ENCODE measurements at regions not wholly inside any gene's neighbourhood (a gene's known extent, or its start where the extent isn't known, plus 50 kb on each side); places are given as distances from the start of the nearest gene placed in this dataset.
"Not testable (repeated sequence)": the region's sequence is repeated elsewhere in the genome, so short reads cannot be mapped to it uniquely, and the experiment has no call there.

DNA sequence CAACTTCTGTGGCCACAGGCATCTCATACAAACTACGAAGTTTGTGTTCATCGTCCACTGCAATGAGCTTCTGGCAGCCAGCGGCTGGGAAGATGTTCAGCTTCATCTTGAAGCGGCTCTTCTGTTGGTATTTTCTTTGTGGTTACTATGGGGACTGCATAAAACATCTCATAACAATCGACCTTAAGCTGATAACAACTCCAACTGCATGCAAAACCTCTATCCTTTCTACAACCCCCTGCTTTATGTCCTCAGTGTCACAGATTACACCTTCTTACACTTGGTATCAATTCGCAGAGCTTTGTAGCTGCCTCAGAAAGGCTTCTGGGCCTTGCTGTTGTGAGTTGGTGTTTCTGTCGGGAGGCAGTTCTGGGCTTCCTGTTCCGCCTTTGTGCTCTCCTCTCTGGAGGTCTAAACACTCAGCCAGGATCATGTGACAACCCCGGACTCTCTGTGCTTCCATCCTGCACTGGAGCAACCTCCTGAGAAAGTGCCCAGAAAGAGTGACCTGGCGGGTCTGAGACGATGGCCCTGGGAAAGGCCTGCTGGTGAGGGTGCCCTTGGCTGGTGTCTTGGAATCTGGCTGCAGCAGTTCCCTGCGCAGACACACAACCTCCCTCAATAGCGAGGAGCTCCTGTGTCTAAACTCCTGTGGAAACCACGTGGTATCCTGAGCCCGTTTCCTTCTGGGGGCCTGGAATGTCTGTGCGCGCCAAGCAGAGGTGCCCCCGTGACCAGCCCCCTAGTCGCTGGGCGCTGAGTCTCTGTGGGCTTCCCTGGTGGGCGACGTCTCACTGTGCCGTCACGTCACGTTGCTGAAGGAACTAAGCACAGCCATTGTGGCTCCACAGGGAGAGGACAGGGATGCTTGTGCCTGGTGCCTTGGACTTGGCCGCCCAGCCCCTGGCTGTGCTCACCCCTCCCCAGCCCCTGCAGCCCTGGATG, 339.6 kb downstream of the ADGRD1 start:
- DNase-seq: not testable (repeated sequence)

DNA sequence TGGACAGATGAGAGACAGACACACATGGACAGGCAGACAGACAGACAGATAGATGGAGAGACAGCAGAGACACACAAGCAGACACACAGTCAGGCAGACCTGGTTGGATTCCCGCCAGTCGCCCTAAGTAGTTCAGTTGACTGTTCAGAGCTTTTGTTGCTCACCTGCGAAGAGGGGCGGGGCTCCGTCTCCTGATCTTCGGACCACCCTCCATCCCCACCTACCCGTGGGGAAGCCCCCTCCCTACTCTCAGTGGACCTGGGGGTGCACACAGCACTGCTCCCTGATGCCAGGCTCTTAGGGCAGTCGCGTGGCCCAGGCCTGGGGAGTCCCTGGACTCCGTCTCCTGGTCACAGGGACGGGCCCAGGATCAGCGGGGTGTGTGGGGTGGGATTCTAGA, 341.0 kb downstream of the ADGRD1 start:
- not testable (repeated sequence) for DNase-seq

DNA sequence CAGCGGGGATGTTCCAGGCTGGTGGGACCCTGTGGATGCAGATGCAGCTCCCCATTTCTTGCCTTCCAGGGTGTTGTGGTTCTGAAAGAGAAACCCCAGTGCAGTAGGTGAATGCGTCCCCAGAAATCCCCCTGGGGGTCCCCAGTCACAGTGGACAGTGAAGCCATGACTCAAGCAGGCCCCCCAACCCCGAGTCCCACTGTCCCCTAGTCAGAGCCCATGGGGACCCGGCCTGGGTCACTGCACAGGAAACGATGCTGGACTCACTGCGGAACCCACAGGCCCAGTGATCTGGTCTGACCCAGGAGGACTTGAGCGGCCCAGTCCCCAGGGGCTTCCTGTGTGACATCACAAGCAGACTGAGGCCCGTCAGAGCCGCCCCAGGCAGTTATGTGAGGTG, 341.4 kb downstream of the ADGRD1 start:
- DNase-seq: not testable (repeated sequence)

DNA sequence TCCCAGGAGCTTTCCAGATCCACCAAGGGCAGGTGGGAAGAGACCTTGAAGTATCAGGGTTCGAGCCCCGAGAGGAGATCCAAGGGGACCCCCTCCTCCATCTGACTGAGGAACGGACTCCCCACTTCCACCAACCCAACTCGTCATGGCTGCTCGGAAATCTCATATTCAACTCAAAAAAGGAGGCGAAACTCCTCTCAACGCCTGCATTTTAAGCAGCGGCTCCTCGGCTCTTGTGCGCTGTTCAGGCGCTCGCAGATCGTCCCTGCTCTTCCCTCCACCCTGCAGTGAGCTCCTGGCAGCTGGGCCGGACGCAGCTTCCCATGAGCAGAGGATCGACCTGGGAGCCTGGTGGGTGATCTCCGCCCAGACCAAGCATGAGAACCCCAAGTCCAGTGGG, 341.9 kb downstream of the ADGRD1 start:
- DNase-seq: not testable (repeated sequence)

DNA sequence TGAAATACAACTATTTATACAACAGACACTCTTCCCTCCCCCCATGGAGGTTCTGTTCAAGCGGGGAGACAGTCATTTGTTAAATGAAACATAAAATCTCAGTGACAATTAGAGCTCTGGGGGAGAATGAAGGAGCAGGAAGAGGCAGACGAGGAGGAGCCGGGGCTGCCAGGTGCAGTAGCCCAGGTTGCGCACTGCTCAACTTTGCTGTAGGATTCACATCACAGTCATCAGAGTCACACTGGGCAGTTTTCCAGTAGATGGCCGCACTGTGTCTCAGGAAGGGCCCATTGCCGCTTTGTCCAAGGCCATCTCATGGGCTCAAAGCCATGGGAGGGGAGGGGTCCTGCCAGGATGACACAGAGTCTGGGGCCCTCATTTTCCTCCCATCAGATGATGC, 342.4 kb downstream of the ADGRD1 start:
- DNase-seq: not testable (repeated sequence)

DNA sequence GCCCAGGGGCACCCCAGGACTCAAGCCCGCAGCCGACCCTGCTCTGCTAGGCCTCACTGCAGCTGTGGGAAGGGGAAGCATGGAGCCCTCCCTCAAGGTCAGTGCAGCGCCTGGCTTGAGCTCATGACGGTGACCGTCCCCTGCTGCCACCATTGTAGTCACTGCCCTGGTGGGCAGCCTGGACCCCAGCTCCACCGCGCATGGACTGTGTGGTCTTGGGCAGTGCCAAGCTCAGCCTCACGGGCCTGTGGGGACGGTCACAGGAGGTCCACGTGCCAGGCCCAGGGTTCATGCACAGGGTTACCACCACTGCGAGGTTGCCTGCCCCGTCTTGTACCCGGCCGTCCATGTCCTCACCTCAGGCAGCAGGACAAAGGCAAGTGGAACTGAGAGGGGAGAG, 342.9 kb downstream of the ADGRD1 start:
- DNase-seq: not testable (repeated sequence)

DNA sequence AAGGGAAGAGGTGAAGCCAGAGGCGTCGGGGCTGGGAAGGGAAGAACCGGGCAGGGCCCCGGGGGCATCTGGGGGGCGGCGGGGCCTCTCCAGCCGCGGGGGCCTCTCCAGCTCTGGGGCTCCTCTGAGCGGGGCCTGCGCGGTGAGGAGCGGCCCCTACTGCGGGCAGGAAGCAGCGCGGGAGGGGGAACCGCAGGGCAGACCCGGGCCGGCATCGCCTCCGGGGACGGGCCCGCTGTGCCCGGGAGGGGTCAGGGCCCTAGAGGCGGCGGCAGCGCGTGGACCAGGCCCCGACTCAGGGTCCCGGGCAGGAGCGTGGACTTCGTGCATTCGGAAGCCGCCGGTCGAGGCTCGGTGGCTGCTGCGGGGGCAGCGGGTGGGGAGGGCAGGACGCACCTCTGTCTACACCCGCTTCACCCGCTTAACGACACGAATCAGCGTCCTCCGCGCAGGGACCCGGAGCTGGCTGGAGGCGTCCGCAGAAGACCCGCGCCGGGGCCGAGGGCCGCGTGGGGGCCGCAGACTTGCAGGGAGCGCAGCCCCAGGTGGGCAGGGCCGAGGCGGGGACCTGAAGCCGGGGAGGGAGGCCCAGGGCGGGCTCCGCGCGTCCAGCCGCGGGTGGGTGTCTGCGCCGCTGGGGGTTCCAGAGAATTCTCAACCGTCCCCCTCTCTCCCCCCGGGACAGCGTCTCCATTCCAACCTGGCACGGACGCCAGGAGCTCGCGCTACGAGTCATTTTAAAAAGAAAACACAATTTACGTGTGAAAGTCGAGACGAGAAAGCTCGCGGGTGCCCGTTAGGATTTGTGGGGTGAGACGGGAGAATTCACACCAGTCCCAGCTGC, 345.0 kb downstream of the ADGRD1 start:
- DNase-seq: not testable (repeated sequence)

DNA sequence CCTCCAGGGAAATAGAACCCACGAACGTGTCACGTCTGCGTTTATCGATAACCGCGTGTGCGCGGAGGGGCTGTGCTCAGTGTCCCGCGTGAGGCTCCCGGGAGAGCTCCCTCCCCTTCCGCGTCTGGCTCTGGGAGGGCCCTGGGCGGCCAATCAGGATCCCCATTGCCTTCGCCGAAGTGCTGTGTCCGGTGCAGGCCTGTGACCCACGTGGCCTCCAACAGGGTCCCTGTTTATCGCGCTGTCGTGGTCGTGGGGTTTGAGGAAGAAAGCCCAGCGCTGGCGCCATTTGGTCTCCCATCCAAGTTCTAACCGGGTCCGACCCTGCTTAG, 345.6 kb downstream of the ADGRD1 start:
- DNase-seq: not testable (repeated sequence)

DNA sequence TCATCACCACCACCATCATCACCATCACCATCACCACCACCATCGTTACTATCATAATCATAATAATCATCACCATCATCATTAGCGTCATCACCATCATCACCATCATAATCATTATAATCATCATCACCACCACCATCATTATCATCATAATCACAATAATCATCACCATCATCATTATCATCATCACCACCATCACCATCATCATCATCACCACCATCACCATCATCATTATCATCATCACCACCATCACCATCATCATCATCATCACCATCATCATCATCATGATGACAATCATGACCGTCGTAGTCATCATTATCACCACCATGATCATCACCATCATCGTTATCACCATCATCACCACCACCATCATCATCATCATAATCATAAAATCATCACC, 349.9 kb downstream of the ADGRD1 start:
- not testable (repeated sequence) for DNase-seq

DNA sequence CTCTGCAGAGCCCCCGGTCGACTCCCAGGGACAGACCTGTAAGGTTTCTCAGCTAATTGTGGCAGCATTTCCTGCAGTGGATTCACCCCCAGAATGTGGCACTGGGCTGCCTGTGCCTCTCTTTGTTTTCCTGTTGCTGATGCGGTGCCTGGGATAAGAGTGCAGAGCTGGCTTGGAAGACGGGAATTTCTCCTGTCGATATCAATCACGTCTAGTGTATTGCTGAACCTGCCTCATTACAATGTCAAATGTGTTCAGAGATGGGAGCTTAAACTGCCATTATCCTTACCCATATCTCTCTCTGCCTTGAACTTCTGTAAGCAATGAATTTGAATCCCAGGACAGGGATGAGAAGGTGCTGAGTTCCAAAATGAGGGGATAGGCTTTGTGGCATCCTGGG, 350.9 kb downstream of the ADGRD1 start:
- not testable (repeated sequence) for DNase-seq

DNA sequence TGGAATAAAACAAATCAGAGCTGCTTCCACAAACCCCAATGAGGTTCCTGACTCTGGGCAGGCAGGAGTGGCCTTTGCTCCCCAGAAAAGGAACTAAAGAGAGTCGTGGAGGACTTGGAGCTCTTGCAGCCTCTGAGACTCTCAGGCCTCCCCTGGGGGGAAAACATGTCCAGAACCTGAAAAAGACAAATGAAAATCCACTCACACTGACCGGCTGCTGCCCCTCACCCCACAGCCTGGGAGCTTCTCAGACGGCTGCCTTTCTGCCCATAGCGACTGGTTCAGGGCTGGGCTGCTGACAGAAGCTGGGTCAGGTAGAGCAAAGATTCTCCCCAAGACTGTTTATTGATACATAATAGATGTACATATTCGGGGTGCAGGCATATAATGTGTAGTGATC, 356.0 kb downstream of the ADGRD1 start:
- DNase-seq: no peak

GRCh38 chr12:131310227-131310969, 356.7 kb downstream of the ADGRD1 start:
- DNase-seq: not testable (repeated sequence)

GRCh38 chr12:131311279-131311722, 357.6 kb downstream of the ADGRD1 start:
- not testable (repeated sequence) for DNase-seq

- DNase-seq: no peak
Observed at GRCh38 chr12:131311764-131312163, 358.1 kb downstream of the ADGRD1 start.

DNA sequence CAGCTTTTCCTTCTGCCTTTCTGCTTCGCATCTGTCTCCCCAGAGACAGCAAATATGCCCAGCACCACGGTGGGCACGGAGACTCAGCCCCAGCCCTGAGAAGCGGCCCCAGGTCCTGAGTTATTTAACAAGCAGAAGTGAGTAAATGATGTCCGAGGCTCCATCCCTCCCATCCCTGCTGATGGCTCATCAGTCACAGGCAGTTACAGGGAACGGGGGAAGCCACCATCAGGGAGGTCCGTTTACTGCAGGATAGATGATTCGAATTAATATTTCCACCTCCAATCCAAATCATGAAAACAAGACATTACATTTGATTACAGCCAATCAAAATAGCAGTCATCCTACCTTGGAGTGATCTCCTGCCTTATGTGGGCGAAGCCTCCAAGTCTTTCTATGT, 358.7 kb downstream of the ADGRD1 start:
- DNase-seq: not testable (repeated sequence)

GRCh38 chr12:131312793-131313545, 359.3 kb downstream of the ADGRD1 start:
- no peak for DNase-seq

GRCh38 chr12:131313635-131314034, 359.9 kb downstream of the ADGRD1 start:
- no peak for DNase-seq

- no peak for DNase-seq
Observed at GRCh38 chr12:131314524-131315090, 360.9 kb downstream of the ADGRD1 start.

GRCh38 chr12:131315601-131316000, 361.9 kb downstream of the ADGRD1 start:
- DNase-seq: no peak

DNA sequence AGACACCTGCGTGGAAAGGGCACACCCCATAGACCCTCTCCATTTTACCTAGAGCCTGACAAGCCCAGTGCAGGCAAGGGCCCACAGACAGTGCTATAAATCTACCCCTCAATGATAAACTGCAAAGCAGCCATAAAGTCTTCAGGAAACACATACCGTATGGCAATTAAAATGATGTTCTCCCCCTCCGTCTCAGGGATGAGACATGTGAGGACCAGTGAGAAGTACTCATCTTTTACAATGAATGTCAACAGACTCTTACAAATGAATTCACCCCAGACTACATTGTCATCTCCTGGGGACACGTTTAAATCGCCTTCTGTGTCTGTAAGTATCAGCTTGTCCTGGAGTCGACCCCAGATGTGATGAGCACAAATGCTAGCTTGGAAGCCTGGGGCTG, 362.7 kb downstream of the ADGRD1 start:
- no peak for DNase-seq

DNA sequence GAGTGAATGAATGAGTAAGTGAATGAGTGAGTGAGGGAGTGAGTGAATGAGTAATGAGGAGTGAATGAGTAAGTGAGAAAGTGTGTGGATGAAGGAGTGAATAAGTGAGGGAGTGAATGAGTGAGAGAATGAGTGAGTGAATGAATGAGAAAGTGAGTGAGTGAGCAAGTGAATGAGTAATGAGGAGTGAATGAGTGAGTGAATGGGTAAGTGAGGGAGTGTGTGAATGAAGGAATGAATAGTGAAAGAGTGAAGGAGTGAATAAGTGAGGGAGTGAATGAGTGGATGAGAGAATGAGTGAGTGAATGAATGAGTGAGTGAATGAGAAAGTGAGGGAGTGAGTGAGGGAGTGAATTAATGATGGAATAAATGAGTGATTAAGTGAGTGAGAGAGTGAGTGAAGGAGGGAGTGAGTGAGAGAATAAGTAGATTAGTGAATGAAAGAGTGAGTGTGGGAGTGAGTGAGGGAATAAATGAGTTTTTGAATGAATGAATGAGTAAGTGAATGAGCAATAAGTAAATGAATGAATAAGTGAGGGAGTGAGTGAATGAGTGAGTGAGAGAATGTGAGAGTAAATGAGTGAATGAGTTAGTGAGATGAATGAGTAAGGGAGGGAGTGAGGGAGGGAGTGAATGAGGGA, 364.5 kb downstream of the ADGRD1 start:
- no peak for DNase-seq

Measured in CD4-positive, alpha-beta T cell treated with Interferon gamma for 1 hour (primary cell).